22Rv1 (cell line): ENCODE measurements at regions not wholly inside any gene's neighbourhood (a gene's known extent, or its start where the extent isn't known, plus 50 kb on each side); places are given as distances from the start of the nearest gene placed in this dataset.

Source experiments
- CTCF ChIP-seq: fragments of 450-650 bp; IDR thresholded peaks from 2 replicates; pipeline ENCODE4 v1.5.1; 2017; ENCODE audit warnings: mild to moderate bottlenecking
- ZFX ChIP-seq: fragments of 450-650 bp; IDR thresholded peaks from 2 replicates; pipeline ENCODE4 v1.6.1; 2017; ENCODE audit warnings: antibody characterized with exemption, borderline replicate concordance

- TF ChIP-seq CTCF (no peak), ZFX (no peak)
Measured at GRCh38 chr3:11733914-11734313, 90.2 kb upstream of the VGLL4 start.
